Activated effector memory CD4-positive, alpha-beta T cell treated with anti-CD3 and anti-CD28 coated beads, Interleukin-2, amount 50 U/mL, for 16 hours (primary cell): ENCODE measurements at regions not wholly inside any gene's neighbourhood (a gene's known extent, or its start where the extent isn't known, plus 50 kb on each side); places are given as distances from the start of the nearest gene placed in this dataset.
"Not testable (repeated sequence)": the region's sequence is repeated elsewhere in the genome, so short reads cannot be mapped to it uniquely, and the experiment has no call there.

Experiments
- DNase-seq: peaks from one replicate; pipeline ENCODE4 v3.0.0-alpha.2; 2020

DNA sequence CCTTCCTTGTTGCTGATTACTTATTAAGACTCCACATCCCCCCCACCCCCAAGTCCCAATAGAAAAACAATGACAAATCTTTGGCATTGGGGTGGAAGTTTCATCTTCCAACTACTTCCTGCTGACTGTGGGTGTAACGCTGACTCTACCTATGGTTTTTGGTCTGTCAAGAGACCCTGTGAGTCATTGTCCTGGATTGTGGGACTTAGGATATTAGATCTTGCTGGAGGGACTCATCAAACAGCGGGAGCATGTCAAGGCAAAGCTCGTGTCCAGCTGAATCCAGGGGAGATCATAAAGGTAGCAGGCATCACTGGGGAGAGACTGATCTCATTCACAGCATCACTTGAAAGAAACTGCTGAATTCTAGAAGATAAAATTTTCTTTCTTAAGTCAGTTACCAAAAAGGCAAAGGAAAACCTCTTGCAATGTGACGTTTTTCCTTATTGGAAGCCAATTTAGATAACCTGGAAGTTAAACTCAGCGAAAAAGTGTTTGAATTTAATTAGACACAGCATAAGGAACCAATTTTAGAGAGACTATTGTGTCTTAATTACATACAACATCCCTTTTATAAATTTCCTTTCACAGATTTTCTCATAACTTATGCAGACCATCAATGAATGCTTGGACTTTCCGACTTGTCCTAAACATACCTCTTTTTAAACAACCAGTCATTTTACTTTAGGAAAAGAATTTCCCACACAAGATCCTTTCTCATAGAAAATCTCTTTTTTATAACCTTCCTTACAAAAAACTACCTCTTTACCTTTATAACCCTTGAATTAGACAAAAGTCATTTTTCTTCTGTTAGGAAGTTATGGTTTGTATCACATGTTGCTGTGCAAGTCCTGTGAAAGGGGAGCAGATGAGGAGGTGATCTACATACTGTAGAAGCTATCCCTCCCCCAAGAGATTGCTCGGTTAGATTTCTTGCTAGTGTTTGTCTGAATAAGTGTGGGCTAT, 94.6 kb upstream of the SCAF11 start:
- no peak for DNase-seq

DNA sequence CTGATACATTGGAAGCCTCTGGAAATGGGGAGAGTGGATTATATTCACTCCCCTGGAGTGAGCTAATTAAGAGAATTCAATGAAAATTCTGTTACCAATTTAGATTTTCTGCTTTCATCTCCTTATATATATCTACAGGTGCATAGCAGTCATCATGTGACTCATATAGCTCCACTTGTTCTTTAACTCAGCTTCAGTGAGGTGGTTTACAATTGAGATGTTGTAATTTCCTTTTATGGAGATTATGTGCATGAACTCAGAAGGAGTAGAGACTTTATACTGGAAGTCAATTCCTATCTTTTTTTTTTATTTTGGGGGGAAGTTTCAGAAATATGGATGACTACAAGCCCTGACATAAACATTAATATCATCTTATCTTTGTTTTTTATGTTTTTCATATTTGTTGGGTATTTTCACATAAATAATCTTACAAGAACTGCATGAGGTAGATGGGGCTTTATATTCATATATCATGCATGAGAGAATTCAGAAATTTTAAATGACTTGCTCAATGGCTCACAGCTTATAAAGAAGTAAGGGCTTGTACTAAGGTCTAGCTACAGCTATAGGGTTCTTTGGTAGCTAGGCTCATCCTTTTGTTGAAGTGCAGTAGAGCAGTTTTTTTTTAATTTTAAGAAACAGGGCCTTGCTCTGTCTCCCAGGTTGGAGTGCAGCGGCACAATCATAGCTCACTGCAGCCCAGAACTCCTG, 92.3 kb upstream of the SCAF11 start:
- DNase-seq, result no peak

DNA sequence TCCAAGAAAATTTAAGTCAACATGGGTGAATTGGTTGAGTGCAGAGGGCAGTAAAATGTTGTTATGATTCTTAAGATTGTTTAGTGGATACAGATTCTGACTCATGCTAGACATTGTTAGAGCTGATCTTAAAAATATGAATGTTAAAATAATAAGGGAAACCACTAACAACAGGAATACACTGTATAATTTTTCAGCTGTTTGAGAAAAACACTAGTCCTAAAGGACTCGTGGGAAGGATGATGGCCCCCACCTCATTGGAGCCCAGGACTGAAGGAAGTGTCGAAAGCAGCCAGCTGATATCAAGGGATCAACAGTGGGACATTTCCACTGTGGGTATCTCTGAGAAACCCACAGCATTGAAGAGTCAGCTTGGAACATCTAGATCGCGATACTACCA, 82.9 kb upstream of the SCAF11 start:
- no peak for DNase-seq

DNA sequence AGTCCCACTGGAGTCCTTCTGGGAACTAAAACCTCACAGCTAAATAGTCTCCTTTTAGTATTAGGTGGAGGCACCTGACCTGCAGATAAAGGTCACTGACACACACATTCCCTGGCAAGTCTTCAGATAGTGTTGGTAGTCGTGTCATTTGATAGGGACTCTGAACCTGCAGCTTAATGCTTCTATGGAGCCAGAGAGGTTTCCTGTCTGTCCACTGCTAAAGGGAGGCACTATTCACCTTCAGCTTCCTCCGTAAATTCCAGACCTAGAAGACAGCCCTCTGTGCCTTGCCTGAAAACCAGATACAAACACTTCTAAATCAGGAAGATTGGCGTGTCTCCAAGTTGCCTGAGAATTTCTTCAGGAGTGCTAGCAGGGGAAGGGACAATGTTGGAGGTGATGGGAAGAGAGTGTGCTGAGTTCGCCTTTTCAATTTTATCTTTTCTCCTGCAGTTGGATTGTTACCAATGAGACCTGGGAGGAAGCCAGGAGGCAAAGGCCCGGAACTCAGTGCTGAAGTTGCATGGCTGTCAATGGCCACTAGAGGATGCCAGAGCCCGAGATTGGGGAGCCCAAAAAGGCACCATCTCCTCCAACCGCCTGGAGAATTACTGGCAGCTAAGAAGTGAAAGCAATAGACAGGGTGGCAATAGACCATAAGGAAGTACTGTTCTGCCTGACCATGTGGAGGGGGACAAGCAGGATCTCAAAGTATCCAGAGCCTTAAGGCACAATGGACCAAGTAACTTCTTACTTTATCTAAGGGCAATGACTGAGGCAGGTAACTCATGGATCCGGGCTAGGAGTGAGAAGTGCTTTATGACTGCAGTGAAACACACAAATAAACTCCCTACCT, 81.6 kb upstream of the SCAF11 start:
- peak; percentile 84 for DNase-seq

DNA sequence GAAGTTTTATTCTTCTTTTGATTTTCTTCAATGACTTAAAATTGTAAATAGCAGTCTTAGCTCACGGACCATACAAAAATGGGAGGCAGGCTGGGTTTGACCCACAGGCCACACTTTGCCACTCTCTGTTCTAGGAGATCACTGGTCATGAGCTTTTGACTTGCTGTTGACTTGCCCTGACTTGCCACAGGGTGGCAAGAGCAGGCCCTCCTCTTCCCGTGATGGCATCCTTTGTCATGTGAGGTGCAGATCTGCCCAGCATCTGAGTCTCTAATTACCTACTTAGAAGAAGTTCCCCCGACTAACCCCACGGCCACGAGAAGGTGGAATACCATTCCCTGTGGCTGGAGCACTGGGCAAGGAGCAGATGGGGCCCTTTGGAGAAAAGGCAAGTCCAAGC, 81.0 kb upstream of the SCAF11 start:
- no peak for DNase-seq

DNA sequence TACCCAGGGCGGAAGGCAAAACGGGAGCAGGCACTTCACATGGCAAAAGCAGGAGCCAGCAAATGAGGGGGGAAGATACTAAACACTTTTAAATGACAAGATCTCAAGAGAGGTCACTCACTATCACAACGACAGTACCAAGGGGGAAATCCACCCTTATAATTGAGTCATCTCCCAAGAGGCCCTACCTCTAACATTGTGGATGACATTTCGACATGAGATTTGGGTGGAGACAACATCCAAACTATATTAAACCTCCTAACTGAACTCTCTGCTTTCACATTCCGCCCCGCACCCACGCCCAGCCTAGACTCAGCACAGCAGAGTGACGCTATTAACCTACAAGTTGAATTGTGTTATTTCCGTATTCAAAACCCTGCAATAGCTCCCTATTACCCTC, 76.7 kb upstream of the SCAF11 start:
- DNase-seq, result no peak

DNA sequence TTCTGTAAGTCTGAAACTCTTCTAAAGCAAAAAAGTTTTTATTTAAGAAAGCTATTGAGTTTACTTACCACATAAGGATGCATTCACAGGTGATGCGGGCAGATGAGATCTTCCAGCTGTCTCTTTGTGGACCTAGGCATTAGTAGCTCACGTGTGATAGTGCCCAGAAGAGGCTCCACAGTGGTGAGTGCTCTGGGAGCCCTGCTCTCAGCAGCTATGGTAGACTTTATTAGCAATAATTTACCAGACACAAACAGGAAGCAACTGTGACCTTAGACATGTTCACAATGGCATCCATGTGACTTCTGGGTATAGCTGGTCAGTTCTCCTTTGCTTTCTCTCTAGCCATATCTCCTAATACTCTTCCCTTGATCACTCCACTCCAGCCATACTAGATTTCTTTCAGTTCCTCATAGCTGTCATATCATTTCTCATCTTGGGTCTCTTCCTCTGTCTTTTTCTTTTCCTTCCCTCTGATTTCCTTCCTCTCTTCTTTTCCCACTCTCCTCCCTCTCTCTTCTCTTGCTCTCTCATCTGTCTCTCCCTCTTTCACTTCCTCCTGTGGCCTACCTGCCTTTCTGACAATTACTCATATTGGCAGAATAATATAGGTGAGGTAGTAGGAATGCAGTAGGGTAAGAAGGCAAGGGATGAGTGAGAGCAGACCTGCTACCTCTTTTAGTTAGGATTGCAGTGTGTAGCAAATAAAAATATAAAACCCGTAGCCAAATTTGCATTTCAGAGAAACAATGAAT, 75.2 kb upstream of the SCAF11 start:
- no peak for DNase-seq

DNA sequence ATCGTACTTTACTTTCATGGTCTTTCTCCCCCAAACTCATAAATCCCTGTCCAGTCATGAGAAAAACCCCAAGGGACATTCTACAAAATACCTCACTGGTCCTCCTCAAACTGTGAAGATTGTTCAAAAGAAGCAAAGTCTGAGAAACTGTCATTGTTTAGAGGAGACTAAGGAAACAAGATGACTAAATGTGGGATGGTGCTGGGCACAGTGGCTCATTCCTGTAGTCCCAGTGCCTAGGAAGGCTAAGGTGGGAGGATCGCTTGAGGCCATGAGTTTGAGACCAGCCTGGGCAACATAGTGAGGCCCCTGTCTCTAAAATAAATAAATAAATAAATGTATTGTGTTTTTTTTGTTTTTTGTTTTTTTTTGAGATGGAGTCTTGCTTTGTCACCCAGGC, 74.2 kb upstream of the SCAF11 start:
- DNase-seq, result no peak

DNA sequence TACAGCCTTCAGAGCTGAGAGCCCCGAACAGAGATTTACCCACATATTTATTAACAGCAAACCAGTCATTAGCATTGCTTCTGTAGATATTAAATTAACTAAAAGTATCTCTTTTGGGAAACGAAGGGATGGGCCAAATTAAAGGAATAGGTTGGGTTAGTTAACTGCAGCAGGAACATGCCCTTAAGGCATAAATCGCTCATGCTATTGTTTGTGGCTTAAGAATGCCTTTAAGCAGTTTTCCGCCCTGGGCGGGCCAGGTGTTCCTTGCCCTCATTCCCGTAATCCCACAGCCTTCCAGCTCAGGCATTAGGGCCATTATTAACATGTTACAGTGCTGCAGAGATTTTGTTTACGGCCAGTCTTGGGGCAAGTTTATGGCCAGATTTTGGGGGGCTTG, 68.3 kb upstream of the SCAF11 start:
- not testable (repeated sequence) for DNase-seq

DNA sequence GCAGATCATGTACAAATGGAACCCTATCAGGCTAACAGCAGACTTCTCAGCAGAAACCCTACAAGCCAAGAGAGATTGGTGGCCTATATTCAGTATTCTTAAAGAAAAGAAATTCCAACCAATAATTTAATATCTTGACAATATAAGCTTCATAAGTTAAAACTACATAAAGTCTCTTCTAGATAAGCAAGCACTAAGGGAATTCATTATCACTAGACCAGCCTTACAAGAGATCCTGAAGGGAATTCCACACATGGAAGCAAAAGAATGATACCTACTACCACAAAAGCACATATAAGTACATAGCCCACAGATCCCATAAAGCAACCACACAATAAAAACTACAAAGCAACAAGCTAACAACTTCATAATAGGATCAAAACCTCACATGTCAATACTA, 60.4 kb upstream of the SCAF11 start:
- no peak for DNase-seq

DNA sequence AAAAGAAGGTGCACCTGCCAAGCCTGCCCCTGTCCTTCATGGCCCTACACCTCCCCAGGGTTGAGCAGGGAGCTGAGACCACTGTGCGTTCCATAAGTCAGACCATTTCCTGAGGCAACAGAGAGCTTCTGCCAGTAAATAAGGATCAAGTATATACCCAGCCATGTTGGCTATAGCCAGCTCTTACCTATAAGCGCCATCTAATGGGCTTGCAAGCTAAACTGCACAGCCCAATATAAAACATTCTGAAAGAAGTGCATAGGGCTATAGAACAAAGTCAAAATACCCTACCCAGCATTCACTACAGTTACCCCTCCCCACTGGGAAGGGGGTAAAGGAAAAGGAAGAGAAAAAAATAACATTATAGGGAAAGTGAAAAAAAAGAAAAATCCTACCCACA, 59.3 kb upstream of the SCAF11 start:
- no peak for DNase-seq

DNA sequence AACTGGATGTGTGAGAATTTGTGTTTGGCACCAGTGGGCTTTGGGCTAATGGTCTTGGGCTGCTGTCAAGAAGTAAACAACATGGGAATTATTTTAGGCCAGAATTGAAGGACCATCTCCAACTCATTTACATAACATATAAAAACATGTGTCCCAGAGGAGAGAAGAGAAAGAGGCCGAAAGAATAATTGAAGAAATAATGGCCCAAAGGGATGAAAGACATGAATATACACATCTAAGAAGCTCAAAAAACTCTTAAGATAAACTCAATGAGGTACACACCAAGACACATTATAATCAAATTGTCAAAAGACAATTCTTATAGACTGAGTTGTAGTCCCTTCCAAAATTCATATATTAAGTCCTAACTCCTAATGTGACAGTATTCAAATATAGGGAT, 56.1 kb upstream of the SCAF11 start:
- no peak for DNase-seq

DNA sequence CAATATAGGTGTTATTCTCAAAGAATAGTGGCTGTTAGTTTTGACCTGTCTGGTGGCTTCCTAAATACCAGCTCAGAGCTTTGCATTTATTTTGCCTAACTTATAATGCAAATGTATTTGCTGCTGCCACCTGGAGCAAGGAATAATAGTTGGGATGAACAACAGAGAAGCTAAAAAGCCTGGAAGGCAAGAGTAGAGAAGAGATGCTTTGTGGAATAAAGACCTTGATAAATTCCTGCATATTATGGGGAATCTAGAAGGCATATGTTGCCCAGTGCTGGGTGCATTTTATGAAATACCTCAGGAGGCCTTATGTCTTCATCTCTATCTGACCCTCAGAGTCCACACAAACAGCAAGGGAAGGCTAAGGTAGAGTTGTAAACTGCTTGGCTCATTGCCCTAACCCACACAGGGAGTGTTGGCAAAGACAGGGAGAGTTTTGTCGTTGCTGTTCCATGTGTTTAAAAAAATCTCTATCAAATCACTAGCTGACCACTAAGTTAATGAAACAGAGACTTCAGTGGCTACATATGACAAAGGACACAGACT, 53.7 kb upstream of the SCAF11 start:
- DNase-seq, result no peak
